ENCODE measurements at regions not wholly inside any gene's neighbourhood (a gene's known extent, or its start where the extent isn't known, plus 50 kb on each side); places are given as distances from the start of the nearest gene placed in this dataset.

- TF ChIP-seq SUZ12 (IDR thresholded peaks at IDR 0.05; ENCODE audit: extremely low read depth, insufficient read depth, insufficient read length), result no peak
- no peak for TF ChIP-seq ZNF274 (IDR thresholded peaks at IDR 0.05; ENCODE audit: low read depth, low read length)
- no peak for TF ChIP-seq YY1 (IDR thresholded peaks at IDR 0.05; ENCODE audit: insufficient read depth, insufficient read length)
Observed at GRCh38 chr15:22251422-22251821, 171.1 kb downstream of the OR4M2 start.
